H9 (cell line): ENCODE measurements at regions not wholly inside any gene's neighbourhood (a gene's known extent, or its start where the extent isn't known, plus 50 kb on each side); places are given as distances from the start of the nearest gene placed in this dataset.

Experiments used
- DNase-seq: peaks from one replicate; pipeline ENCODE4 v3.0.0-alpha.2; 2017
- H2AFZ ChIP-seq: one replicate; pipeline ENCODE4 v1.6.1; 2013; ENCODE audit warnings: mild to moderate bottlenecking, low read length, control low read depth, moderate library complexity
- H2AK5ac ChIP-seq: 2 replicates; pipeline ENCODE4 v1.6.1; 2013; ENCODE audit warnings: low read length, control low read depth, mixed read lengths; ENCODE audit not compliant: insufficient read length
- H2BK120ac ChIP-seq: one replicate; pipeline ENCODE4 v1.6.1; 2013; ENCODE audit warnings: low read depth, mild to moderate bottlenecking, low read length, control low read depth, inconsistent platforms; ENCODE audit not compliant: poor library complexity, severe bottlenecking
- H2BK12ac ChIP-seq: 2 replicates; pipeline ENCODE4 v1.6.1; 2013; ENCODE audit warnings: low read length, control low read depth, mixed read lengths, low read depth; ENCODE audit not compliant: insufficient read length
- H2BK15ac ChIP-seq: 2 replicates; pipeline ENCODE4 v1.6.1; 2013; ENCODE audit warnings: low read depth, low read length, control low read depth
- H2BK20ac ChIP-seq: one replicate; pipeline ENCODE4 v1.6.1; 2013; ENCODE audit warnings: low read depth, mild to moderate bottlenecking, low read length, control low read depth, inconsistent platforms; ENCODE audit not compliant: poor library complexity, severe bottlenecking
- H2BK5ac ChIP-seq: 2 replicates; pipeline ENCODE4 v1.6.1; 2013; ENCODE audit warnings: low read length, control low read depth, mixed read lengths; ENCODE audit not compliant: insufficient read length
- H3K14ac ChIP-seq: 2 replicates; pipeline ENCODE4 v1.6.1; 2013; ENCODE audit warnings: low read length, control low read depth; ENCODE audit not compliant: insufficient read depth
- H3K18ac ChIP-seq: 2 replicates; pipeline ENCODE4 v1.6.1; 2013; ENCODE audit warnings: low read depth, mild to moderate bottlenecking, mixed read lengths, low read length, control low read depth; ENCODE audit not compliant: insufficient read length
- H3K23ac ChIP-seq: 2 replicates; pipeline ENCODE4 v1.6.1; 2013; ENCODE audit warnings: low read length, control low read depth, mixed read lengths, low read depth; ENCODE audit not compliant: insufficient read length
- H3K23me2 ChIP-seq: 2 replicates; pipeline ENCODE4 v1.6.1; 2013; ENCODE audit warnings: low read depth, mild to moderate bottlenecking, mixed read lengths, low read length, control low read depth; ENCODE audit not compliant: insufficient read length, poor library complexity, severe bottlenecking
- H3K27ac ChIP-seq: 2 replicates; pipeline ENCODE4 v1.5.1; 2013; ENCODE audit warnings: low read length, control low read depth, mixed read lengths, low read depth; ENCODE audit not compliant: insufficient read length
- H3K27me3 ChIP-seq: 2 replicates; pipeline ENCODE4 v1.6.1; 2013; ENCODE audit warnings: low read length, control low read depth, inconsistent platforms; ENCODE audit not compliant: insufficient read depth
- H3K4ac ChIP-seq: 2 replicates; pipeline ENCODE4 v1.6.1; 2013; ENCODE audit warnings: low read depth, mild to moderate bottlenecking, control low read depth, inconsistent platforms, low read length, moderate library complexity
- H3K4me1 ChIP-seq: 2 replicates; pipeline ENCODE4 v1.6.1; 2013; ENCODE audit warnings: low read length, control low read depth, inconsistent platforms; ENCODE audit not compliant: insufficient read depth
- H3K4me2 ChIP-seq: 2 replicates; pipeline ENCODE4 v1.6.1; 2013; ENCODE audit warnings: low read length, control low read depth, mixed read lengths; ENCODE audit not compliant: insufficient read length, insufficient read depth
- H3K56ac ChIP-seq: 2 replicates; pipeline ENCODE4 v1.6.1; 2013; ENCODE audit warnings: low read depth, mild to moderate bottlenecking, mixed read lengths, low read length, control low read depth; ENCODE audit not compliant: insufficient read length
- H3K79me1 ChIP-seq: 2 replicates; pipeline ENCODE4 v1.6.1; 2013; ENCODE audit warnings: low read depth, mild to moderate bottlenecking, moderate library complexity, low read length, control low read depth, inconsistent platforms; ENCODE audit not compliant: insufficient read depth, poor library complexity, severe bottlenecking
- H3K79me2 ChIP-seq: 2 replicates; pipeline ENCODE4 v1.6.1; 2013; ENCODE audit warnings: low read length, control low read depth, inconsistent platforms; ENCODE audit not compliant: insufficient read depth
- H3K9ac ChIP-seq: 2 replicates; pipeline ENCODE4 v1.6.1; 2013; ENCODE audit warnings: low read length, control low read depth, mixed read lengths; ENCODE audit not compliant: insufficient read length; ENCODE audit errors: extremely low read depth
- H3K9me3 ChIP-seq: one replicate; pipeline ENCODE4 v1.6.1; 2013; ENCODE audit warnings: low read depth, low read length, inconsistent platforms; ENCODE audit not compliant: control insufficient read depth
- H3T11ph ChIP-seq: one replicate; pipeline ENCODE4 v1.6.1; 2013; ENCODE audit warnings: mild to moderate bottlenecking, low read length, control low read depth, inconsistent platforms
- H4K20me1 ChIP-seq: one replicate; pipeline ENCODE4 v1.6.1; 2013; ENCODE audit not compliant: control insufficient read depth, insufficient read length, insufficient read depth
- H4K5ac ChIP-seq: 2 replicates; pipeline ENCODE4 v1.6.1; 2013; ENCODE audit warnings: low read depth, mild to moderate bottlenecking, mixed read lengths, low read length, control low read depth; ENCODE audit not compliant: insufficient read length
- H4K8ac ChIP-seq: replicated peaks from 2 replicates; pipeline ENCODE4 v1.6.1; 2013; ENCODE audit warnings: low read length, control low read depth, mixed read lengths, low read depth; ENCODE audit not compliant: insufficient read length
- H4K91ac ChIP-seq: 2 replicates; pipeline ENCODE4 v1.6.1; 2013; ENCODE audit warnings: low read depth, mild to moderate bottlenecking, moderate library complexity, mixed read lengths, low read length, control low read depth; ENCODE audit not compliant: insufficient read length
- H3K27ac Mint-ChIP-seq, 3 experiments: 2 replicates in 2 of 3; 3 replicates in 1 of 3; pipeline ENCODE4 v1.8.0; 2020 to 2021; ENCODE audit warnings: mixed read lengths in 3 of 3, mild to moderate bottlenecking in 1 of 3, moderate library complexity in 1 of 3
- H3K27me3 Mint-ChIP-seq: 2 replicates; pipeline ENCODE4 v1.8.0; 2021; ENCODE audit warnings: low read depth, mild to moderate bottlenecking, moderate library complexity, mixed read lengths
- H3K36me3 Mint-ChIP-seq, 3 experiments: 2 replicates in 2 of 3; 3 replicates in 1 of 3; pipeline ENCODE4 v1.8.0; 2020 to 2021; ENCODE audit warnings: low read depth in 3 of 3, mixed read lengths in 3 of 3; ENCODE audit not compliant: insufficient read depth in 1 of 3
- H3K4me1 Mint-ChIP-seq, 2 experiments: 2 replicates each; pipeline ENCODE4 v1.8.0; 2020; ENCODE audit warnings: mixed read lengths in 2 of 2
- H3K4me3 Mint-ChIP-seq, 2 experiments: 2 replicates in 1 of 2; 3 replicates in 1 of 2; pipeline ENCODE4 v1.8.0; 2020 to 2021; ENCODE audit warnings: mild to moderate bottlenecking in 2 of 2, mixed read lengths in 2 of 2, moderate library complexity in 1 of 2
- H3K9me3 Mint-ChIP-seq, 2 experiments: 2 replicates in 1 of 2; 3 replicates in 1 of 2; pipeline ENCODE4 v1.8.0; 2020; ENCODE audit warnings: mild to moderate bottlenecking in 2 of 2, mixed read lengths in 2 of 2, moderate library complexity in 1 of 2
- CTCF ChIP-seq: fragments of 200-600 bp; sonication (generic); conservative IDR thresholded peaks from 3 replicates; pipeline ENCODE4 v1.8.0; 2021; ENCODE audit warnings: antibody characterized with exemption, mild to moderate bottlenecking
- WGBS: extraction: QIAGEN DNeasy Blood & Tissue Kit; methylation state at CpG from one replicate; pipeline ENCODE4 v1.1.7; 2013; ENCODE audit warnings: missing lambda C conversion rate, low lambda C conversion rate, mixed read lengths; ENCODE audit not compliant: insufficient read length; ENCODE audit errors: extremely low coverage; 5-methylcytosine and 5-hydroxymethylcytosine counted together

- Histone ChIP-seq H3T11ph (no peak overlapping the region), H3K79me1 (no peaks in the 10 kb centered on the region), H3K9ac (no peak overlapping the region), H2BK120ac (no peak overlapping the region), H3K27ac (no peak overlapping the region), H3K4ac (no peak overlapping the region), H3K27me3 (no peaks in the 10 kb centered on the region), H3K18ac (no peak overlapping the region), H4K20me1 (no peaks in the 10 kb centered on the region), H2BK5ac (no peak overlapping the region), H3K79me2 (no peaks in the 10 kb centered on the region), H3K23me2 (no peaks in the 10 kb centered on the region), H2AK5ac (no peak overlapping the region), H4K8ac (no peak overlapping the region), H3K4me2 (no peak overlapping the region), H3K14ac (no peak overlapping the region), H2BK15ac (no peak overlapping the region), H3K56ac (no peak overlapping the region), H2BK12ac (no peak overlapping the region), H2AFZ (no peak overlapping the region), H3K23ac (no peak overlapping the region), H3K4me1 (no peaks in the 10 kb centered on the region; the same call in 1 of the 2 replicates), H3K9me3 (no peaks in the 10 kb centered on the region), H4K91ac (no peak overlapping the region), H2BK20ac (no peak overlapping the region), H4K5ac (no peak overlapping the region)
- DNase-seq: no peak
- Mint-ChIP-seq H3K27ac (no peak overlapping the region), H3K9me3 (no peaks in the 10 kb centered on the region), H3K36me3 (no peaks in the 10 kb centered on the region), H3K4me1 (peaks cover 11 to 14% of the 10 kb centered on the region in 2 experiments), H3K4me3 (no peak overlapping the region), H3K27me3 (no peaks in the 10 kb centered on the region)
- no peak for TF ChIP-seq CTCF
- no CpG with 5 or more reads among the region's 3 CpGs for WGBS
Measured at GRCh38 chr7:115683093-115683492, 347.5 kb downstream of the TFEC start.
